ENCODE measurements at regions not wholly inside any gene's neighbourhood (a gene's known extent, or its start where the extent isn't known, plus 50 kb on each side); places are given as distances from the start of the nearest gene placed in this dataset.

- no peaks in the 10 kb centered on the region for H3K4me1 Mint-ChIP-seq (ENCODE audit: low read depth)
- H3K9me3 ChIP-seq (ENCODE audit: control insufficient read depth in 1 of 2, insufficient read depth in 1 of 2, low read length in 2 of 2): peaks cover 0 to 6% of the 10 kb centered on the region in 2 experiments
- peaks cover 19 to 37% of the 10 kb centered on the region in 2 experiments for H3K27me3 ChIP-seq (ENCODE audit: control insufficient read depth in 1 of 2, insufficient read depth in 2 of 2, low read length in 2 of 2)
- no peaks in the 10 kb centered on the region for H3K4me1 ChIP-seq (ENCODE audit: insufficient read depth, low read length)
- H3K27ac ChIP-seq (ENCODE audit: low read depth in 1 of 2, low read length in 2 of 2): no peak overlapping the region
- DNase-seq: no peak
- no peaks in the 10 kb centered on the region for H3K36me3 ChIP-seq (ENCODE audit: insufficient read depth, low read length)
- CTCF ChIA-PET: no interaction called here
- no peak for TF ChIP-seq CTCF (IDR thresholded peaks at IDR 0.05)
- H3K36me3 Mint-ChIP-seq (ENCODE audit: low read depth): no peaks in the 10 kb centered on the region
- H3K9me3 Mint-ChIP-seq: no peaks in the 10 kb centered on the region
- peaks cover 38% of the 10 kb centered on the region for H3K27me3 Mint-ChIP-seq
- no peak overlapping the region for H3K4me3 Mint-ChIP-seq
- POLR2A ChIA-PET: no interaction called here
- H3K4me3 ChIP-seq (ENCODE audit: low read length): no peak overlapping the region
- intact Hi-C loops (cut with DNase I, micrococcal nuclease): no loop called here
- no peak overlapping the region for H3K27ac Mint-ChIP-seq
- ATAC-seq (ENCODE audit: poor library complexity): no peak
Observed at GRCh38 chr15:66622591-66623022, 56.8 kb upstream of the LCTL start.

- POLR2A ChIA-PET: no interaction called here
- CTCF ChIA-PET: no interaction called here
Observed at GRCh38 chr15:66623801-66624453, 58.1 kb upstream of the LCTL start.

GRCh38 chr15:66625531-66625930, 59.7 kb upstream of the LCTL start:
- TF ChIP-seq CTCF (IDR thresholded peaks at IDR 0.05): no peak
- ATAC-seq (ENCODE audit: poor library complexity): no peak
- ChIA-PET CTCF (no interaction called here), POLR2A (no interaction called here)
- Mint-ChIP-seq H3K4me1 (ENCODE audit: low read depth) (no peaks in the 10 kb centered on the region), H3K4me3 (no peak overlapping the region), H3K27ac (no peak overlapping the region), H3K27me3 (peaks cover 30% of the 10 kb centered on the region), H3K36me3 (ENCODE audit: low read depth) (no peaks in the 10 kb centered on the region), H3K9me3 (no peaks in the 10 kb centered on the region)
- Histone ChIP-seq H3K4me3 (ENCODE audit: low read length) (no peak overlapping the region), H3K27me3 (ENCODE audit: control insufficient read depth in 1 of 2, insufficient read depth in 2 of 2, low read length in 2 of 2) (peaks cover 11 to 24% of the 10 kb centered on the region in 2 experiments), H3K27ac (ENCODE audit: low read depth in 1 of 2, low read length in 2 of 2) (no peak overlapping the region), H3K4me1 (ENCODE audit: insufficient read depth, low read length) (no peaks in the 10 kb centered on the region), H3K36me3 (ENCODE audit: insufficient read depth, low read length) (no peaks in the 10 kb centered on the region), H3K9me3 (ENCODE audit: control insufficient read depth in 1 of 2, insufficient read depth in 1 of 2, low read length in 2 of 2) (peaks cover 0 to 6% of the 10 kb centered on the region in 2 experiments)
- intact Hi-C loops (cut with DNase I, micrococcal nuclease): loop anchor here in 1 of 2 experiments (5.0 kb wide), 1 partner anchor 102 kb away; no protein-coding TSS in a partner anchor
- no peak for DNase-seq

More at GRCh38 chr15:66623801-66624453, 58.1 kb upstream of the LCTL start:
- H3K36me3 ChIP-seq (ENCODE audit: insufficient read depth, low read length): no peaks in the 10 kb centered on the region
- DNase-seq: no peak
- H3K4me3 ChIP-seq (ENCODE audit: low read length): no peak overlapping the region
- peaks cover 19 to 37% of the 10 kb centered on the region in 2 experiments for H3K27me3 ChIP-seq (ENCODE audit: control insufficient read depth in 1 of 2, insufficient read depth in 2 of 2, low read length in 2 of 2)
- H3K9me3 Mint-ChIP-seq: no peaks in the 10 kb centered on the region
- intact Hi-C loops (cut with DNase I, micrococcal nuclease): no loop called here
- no peaks in the 10 kb centered on the region for H3K36me3 Mint-ChIP-seq (ENCODE audit: low read depth)
- H3K27me3 Mint-ChIP-seq: peaks cover 38% of the 10 kb centered on the region
- no peaks in the 10 kb centered on the region for H3K4me1 Mint-ChIP-seq (ENCODE audit: low read depth)
- peaks cover 0 to 6% of the 10 kb centered on the region in 2 experiments for H3K9me3 ChIP-seq (ENCODE audit: control insufficient read depth in 1 of 2, insufficient read depth in 1 of 2, low read length in 2 of 2)
- no peaks in the 10 kb centered on the region for H3K4me1 ChIP-seq (ENCODE audit: insufficient read depth, low read length)
- TF ChIP-seq CTCF (IDR thresholded peaks at IDR 0.05): no peak
- ATAC-seq (ENCODE audit: poor library complexity): no peak
- H3K27ac ChIP-seq (ENCODE audit: low read depth in 1 of 2, low read length in 2 of 2): no peak overlapping the region
- H3K27ac Mint-ChIP-seq: no peak overlapping the region
- no peak overlapping the region for H3K4me3 Mint-ChIP-seq
